Right atrium auricular region (tissue), 2 donors: ENCODE measurements at regions not wholly inside any gene's neighbourhood (a gene's known extent, or its start where the extent isn't known, plus 50 kb on each side); places are given as distances from the start of the nearest gene placed in this dataset.

Experiments
- DNase-seq: peaks from one replicate; pipeline ENCODE4 v3.0.0-alpha.2; 2019; ENCODE audit warnings: low spot score
- H3K27ac ChIP-seq, 2 donors: fragments of 200-600 bp; sonication (generic); 1 replicate in 1 of 2; 2 replicates in 1 of 2; pipeline ENCODE4 v1.5.1; 2016 to 2019
- H3K27me3 ChIP-seq, 2 donors: fragments of 200-600 bp; sonication (generic); one replicate each; pipeline versions ENCODE4 v1.5.1 to v1.6.0; 2017 to 2019
- H3K36me3 ChIP-seq: fragments of 200-600 bp; sonication (generic); one replicate; pipeline ENCODE4 v1.5.1; 2016
- H3K4me1 ChIP-seq, 2 donors: fragments of 200-600 bp; sonication (generic); one replicate each; pipeline versions ENCODE4 v1.5.1 to v1.6.0; 2017 to 2019
- H3K4me3 ChIP-seq, 2 donors: fragments of 200-600 bp; sonication (generic); 1 replicate in 1 of 2; 2 replicates in 1 of 2; pipeline ENCODE4 v1.5.1; 2017 to 2019; ENCODE audit warnings: mild to moderate bottlenecking in 1 of 2, moderate library complexity in 1 of 2
- H3K9me3 ChIP-seq, 2 donors: fragments of 200-600 bp; sonication (generic); one replicate each; pipeline ENCODE4 v1.5.1; 2019
- CTCF ChIP-seq, 2 donors: fragments of 200-600 bp; sonication (generic); IDR thresholded peaks; one replicate each; pipeline ENCODE4 v1.5.1; 2019; ENCODE audit warnings: antibody characterized with exemption in 2 of 2

GRCh38 chr12:73158341-73158740 lies 886.2 kb downstream of the TRHDE start:
- no peak for TF ChIP-seq CTCF (IDR thresholded peaks at IDR 0.05)
- Histone ChIP-seq H3K27me3 (no peaks in the 10 kb centered on the region), H3K4me1 (no peaks in the 10 kb centered on the region), H3K36me3 (no peaks in the 10 kb centered on the region), H3K4me3 (no peak overlapping the region), H3K9me3 (no peaks in the 10 kb centered on the region), H3K27ac (no peak overlapping the region)
- no peak for DNase-seq

- Histone ChIP-seq H3K36me3 (no peaks in the 10 kb centered on the region), H3K4me1 (no peaks in the 10 kb centered on the region), H3K27me3 (no peaks in the 10 kb centered on the region), H3K27ac (no peak overlapping the region), H3K4me3 (no peak overlapping the region), H3K9me3 (no peaks in the 10 kb centered on the region)
- TF ChIP-seq CTCF (IDR thresholded peaks at IDR 0.05), result no peak
- DNase-seq, result no peak
Observed at GRCh38 chr12:73159954-73160353, 887.8 kb downstream of the TRHDE start.

GRCh38 chr12:73161970-73162369 lies 889.8 kb downstream of the TRHDE start:
- Histone ChIP-seq H3K9me3 (no peaks in the 10 kb centered on the region), H3K27me3 (no peaks in the 10 kb centered on the region), H3K27ac (no peak overlapping the region), H3K36me3 (no peaks in the 10 kb centered on the region), H3K4me3 (no peak overlapping the region), H3K4me1 (no peaks in the 10 kb centered on the region)
- TF ChIP-seq CTCF (IDR thresholded peaks at IDR 0.05), result no peak
- DNase-seq, result no peak

- Histone ChIP-seq H3K4me3 (no peak overlapping the region), H3K36me3 (no peaks in the 10 kb centered on the region), H3K9me3 (peaks cover 0 to 15% of the 10 kb centered on the region in 2 donors), H3K27me3 (no peaks in the 10 kb centered on the region), H3K27ac (no peak overlapping the region), H3K4me1 (no peaks in the 10 kb centered on the region)
- no peak for DNase-seq
- TF ChIP-seq CTCF (IDR thresholded peaks at IDR 0.05), result no peak
Observed at GRCh38 chr12:73180734-73181133, 908.6 kb downstream of the TRHDE start.

GRCh38 chr12:73181244-73181643 lies 909.1 kb downstream of the TRHDE start:
- TF ChIP-seq CTCF (IDR thresholded peaks at IDR 0.05), result no peak
- DNase-seq, result no peak
- Histone ChIP-seq H3K36me3 (no peaks in the 10 kb centered on the region), H3K27me3 (no peaks in the 10 kb centered on the region), H3K4me1 (no peaks in the 10 kb centered on the region), H3K4me3 (no peak overlapping the region), H3K9me3 (peaks cover 0 to 20% of the 10 kb centered on the region in 2 donors), H3K27ac (no peak overlapping the region)

GRCh38 chr12:73185403-73185802 lies 913.2 kb downstream of the TRHDE start:
- no peaks in the 10 kb centered on the region for H3K4me1 ChIP-seq
- no peak for DNase-seq
- H3K4me3 ChIP-seq, result no peak overlapping the region
- no peak overlapping the region for H3K27ac ChIP-seq
- H3K27me3 ChIP-seq, result no peaks in the 10 kb centered on the region
- peaks cover 0 to 25% of the 10 kb centered on the region in 2 donors for H3K9me3 ChIP-seq
- no peak for TF ChIP-seq CTCF (IDR thresholded peaks at IDR 0.05)
- no peaks in the 10 kb centered on the region for H3K36me3 ChIP-seq
